WI38 (cell line): ENCODE measurements at regions not wholly inside any gene's neighbourhood (a gene's known extent, or its start where the extent isn't known, plus 50 kb on each side); places are given as distances from the start of the nearest gene placed in this dataset.
"Not testable (repeated sequence)": the region's sequence is repeated elsewhere in the genome, so short reads cannot be mapped to it uniquely, and the experiment has no call there.

Experiments used
- H3K4me3 ChIP-seq: 2 replicates; pipeline ENCODE4 v1.5.1; 2011; ENCODE audit warnings: low read depth, mild to moderate bottlenecking, control low read depth, low read length
- TF ChIP-seq, protein P1 (sequence below): IDR thresholded peaks from 2 replicates; pipeline ENCODE4 v1.5.1; 2012; ENCODE audit warnings: low read depth, mild to moderate bottlenecking, control low read depth, low read length

GRCh38 chr20:56773749-56774148 lies 144.6 kb downstream of the TFAP2C start:
- TF ChIP-seq, protein P1, sequence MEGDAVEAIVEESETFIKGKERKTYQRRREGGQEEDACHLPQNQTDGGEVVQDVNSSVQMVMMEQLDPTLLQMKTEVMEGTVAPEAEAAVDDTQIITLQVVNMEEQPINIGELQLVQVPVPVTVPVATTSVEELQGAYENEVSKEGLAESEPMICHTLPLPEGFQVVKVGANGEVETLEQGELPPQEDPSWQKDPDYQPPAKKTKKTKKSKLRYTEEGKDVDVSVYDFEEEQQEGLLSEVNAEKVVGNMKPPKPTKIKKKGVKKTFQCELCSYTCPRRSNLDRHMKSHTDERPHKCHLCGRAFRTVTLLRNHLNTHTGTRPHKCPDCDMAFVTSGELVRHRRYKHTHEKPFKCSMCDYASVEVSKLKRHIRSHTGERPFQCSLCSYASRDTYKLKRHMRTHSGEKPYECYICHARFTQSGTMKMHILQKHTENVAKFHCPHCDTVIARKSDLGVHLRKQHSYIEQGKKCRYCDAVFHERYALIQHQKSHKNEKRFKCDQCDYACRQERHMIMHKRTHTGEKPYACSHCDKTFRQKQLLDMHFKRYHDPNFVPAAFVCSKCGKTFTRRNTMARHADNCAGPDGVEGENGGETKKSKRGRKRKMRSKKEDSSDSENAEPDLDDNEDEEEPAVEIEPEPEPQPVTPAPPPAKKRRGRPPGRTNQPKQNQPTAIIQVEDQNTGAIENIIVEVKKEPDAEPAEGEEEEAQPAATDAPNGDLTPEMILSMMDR = no peak
- no peak overlapping the region for H3K4me3 ChIP-seq

DNA sequence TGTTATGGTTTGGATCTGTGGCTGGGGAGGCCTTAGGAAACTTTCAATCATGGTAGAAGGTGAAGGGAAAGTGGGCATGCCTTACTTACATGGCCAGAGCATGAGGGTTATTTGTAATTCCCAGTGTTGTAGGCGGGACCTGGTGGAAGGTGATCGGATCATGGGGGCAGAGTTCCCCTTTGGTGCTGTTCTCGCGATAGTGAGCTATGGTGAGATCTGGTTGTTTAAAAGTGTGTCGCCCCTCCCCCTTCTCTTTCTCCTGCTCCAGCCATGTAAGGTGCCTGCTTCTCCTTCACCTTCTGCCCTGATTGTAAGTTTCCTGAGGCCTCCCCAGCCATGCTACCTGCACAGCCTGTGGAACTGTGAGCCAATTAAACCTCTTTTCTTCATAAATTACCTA lies 145.8 kb downstream of the TFAP2C start:
- H3K4me3 ChIP-seq = no peak overlapping the region

DNA sequence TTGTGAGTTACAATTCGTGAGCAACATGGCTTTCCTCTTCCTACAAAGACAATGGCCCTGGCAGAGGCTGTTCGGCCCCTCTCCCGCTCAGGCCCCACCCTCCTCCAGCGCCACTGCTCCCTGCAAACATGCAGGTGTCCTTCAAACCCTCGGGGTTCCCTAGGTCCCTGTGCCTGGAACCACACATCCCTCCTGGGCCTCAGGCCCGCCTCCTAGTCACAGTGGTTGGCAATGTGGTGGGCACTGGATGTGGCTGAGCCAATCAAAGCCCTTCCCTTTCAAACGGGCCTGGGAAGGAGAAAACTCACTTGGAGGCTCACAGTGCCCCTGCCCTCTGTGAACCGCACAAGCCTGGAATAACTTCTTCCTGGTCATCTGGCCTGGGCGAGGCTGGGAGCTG lies 147.2 kb downstream of the TFAP2C start:
- TF ChIP-seq, protein P1 = no peak
- H3K4me3 ChIP-seq = no peak overlapping the region

More for the DNA sequence above, 145.8 kb downstream of the TFAP2C start:
- TF ChIP-seq, protein P1 = no peak

GRCh38 chr20:56778765-56779195 lies 149.7 kb downstream of the TFAP2C start:
- no peak overlapping the region for H3K4me3 ChIP-seq
- TF ChIP-seq, protein P1 = no peak

- TF ChIP-seq, protein P1 = no peak
Observed at GRCh38 chr20:56779452-56780143, 150.5 kb downstream of the TFAP2C start.

DNA sequence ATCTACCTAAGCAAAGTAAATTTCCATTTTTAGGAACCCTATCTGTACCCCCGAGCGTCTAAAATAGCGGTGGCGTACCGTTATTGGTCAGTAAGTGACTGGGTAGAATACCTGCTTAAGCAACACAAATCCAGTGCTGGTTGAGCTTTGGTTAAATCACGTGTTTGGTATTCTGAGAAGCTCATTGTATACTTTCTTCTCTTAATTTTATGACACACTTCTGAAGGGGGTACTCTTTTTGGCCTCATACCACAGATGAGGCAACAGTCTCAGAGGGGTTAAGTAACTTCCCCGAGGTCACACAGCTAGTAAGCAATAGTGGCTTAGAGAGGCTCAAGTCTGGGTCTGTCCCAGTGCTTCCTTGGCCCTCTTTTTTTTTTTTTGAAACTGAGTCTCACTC lies 151.2 kb downstream of the TFAP2C start:
- TF ChIP-seq, protein P1 = no peak
- H3K4me3 ChIP-seq = no peak overlapping the region

More at GRCh38 chr20:56779452-56780143, 150.5 kb downstream of the TFAP2C start:
- no peak overlapping the region for H3K4me3 ChIP-seq

- H3K4me3 ChIP-seq = no peak overlapping the region
Observed at GRCh38 chr20:56781108-56781739, 152.1 kb downstream of the TFAP2C start.

GRCh38 chr20:56781987-56782560 lies 153.0 kb downstream of the TFAP2C start:
- H3K4me3 ChIP-seq = not testable (repeated sequence)

More at GRCh38 chr20:56781108-56781739, 152.1 kb downstream of the TFAP2C start:
- TF ChIP-seq, protein P1 = no peak

- not testable (repeated sequence) for H3K4me3 ChIP-seq
Observed at GRCh38 chr20:56782814-56783213, 153.7 kb downstream of the TFAP2C start.
